GM18907 (cell line): ENCODE measurements at regions not wholly inside any gene's neighbourhood (a gene's known extent, or its start where the extent isn't known, plus 50 kb on each side); places are given as distances from the start of the nearest gene placed in this dataset.
"Not testable (repeated sequence)": the region's sequence is repeated elsewhere in the genome, so short reads cannot be mapped to it uniquely, and the experiment has no call there.

Source experiments
- ATAC-seq: cut with Tn5 transposase; IDR thresholded peaks from one replicate; pipeline ENCODE4 v1.9.1; 2021; ENCODE audit warnings: mild to moderate bottlenecking, moderate library complexity; ENCODE audit not compliant: unreplicated experiment

GRCh38 chr2:34519659-34520058 lies 920.6 kb upstream of the FAM98A start:
- no peak for ATAC-seq

GRCh38 chr2:34498561-34498960 lies 899.5 kb upstream of the FAM98A start:
- no peak for ATAC-seq

DNA sequence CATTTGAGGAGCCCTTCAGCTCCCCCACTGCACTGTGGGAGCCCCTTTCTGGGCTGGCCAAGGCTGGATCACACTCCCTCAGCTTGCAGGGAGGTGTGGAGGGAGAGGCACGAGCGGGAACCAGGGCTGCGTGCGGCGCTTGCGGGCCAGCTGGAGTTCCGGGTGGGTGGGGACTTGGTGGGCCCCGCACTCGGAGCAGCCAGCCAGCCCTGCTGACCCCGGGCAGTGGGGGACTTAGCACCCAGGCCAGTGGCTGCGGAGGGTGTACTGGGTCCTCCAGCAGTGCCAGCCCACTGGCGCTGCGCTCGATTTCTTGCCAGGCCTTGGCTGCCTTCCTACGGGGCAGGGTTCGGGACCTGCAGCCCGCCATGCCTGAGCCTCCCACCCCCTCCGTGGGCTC lies 895.1 kb upstream of the FAM98A start:
- not testable (repeated sequence) for ATAC-seq

DNA sequence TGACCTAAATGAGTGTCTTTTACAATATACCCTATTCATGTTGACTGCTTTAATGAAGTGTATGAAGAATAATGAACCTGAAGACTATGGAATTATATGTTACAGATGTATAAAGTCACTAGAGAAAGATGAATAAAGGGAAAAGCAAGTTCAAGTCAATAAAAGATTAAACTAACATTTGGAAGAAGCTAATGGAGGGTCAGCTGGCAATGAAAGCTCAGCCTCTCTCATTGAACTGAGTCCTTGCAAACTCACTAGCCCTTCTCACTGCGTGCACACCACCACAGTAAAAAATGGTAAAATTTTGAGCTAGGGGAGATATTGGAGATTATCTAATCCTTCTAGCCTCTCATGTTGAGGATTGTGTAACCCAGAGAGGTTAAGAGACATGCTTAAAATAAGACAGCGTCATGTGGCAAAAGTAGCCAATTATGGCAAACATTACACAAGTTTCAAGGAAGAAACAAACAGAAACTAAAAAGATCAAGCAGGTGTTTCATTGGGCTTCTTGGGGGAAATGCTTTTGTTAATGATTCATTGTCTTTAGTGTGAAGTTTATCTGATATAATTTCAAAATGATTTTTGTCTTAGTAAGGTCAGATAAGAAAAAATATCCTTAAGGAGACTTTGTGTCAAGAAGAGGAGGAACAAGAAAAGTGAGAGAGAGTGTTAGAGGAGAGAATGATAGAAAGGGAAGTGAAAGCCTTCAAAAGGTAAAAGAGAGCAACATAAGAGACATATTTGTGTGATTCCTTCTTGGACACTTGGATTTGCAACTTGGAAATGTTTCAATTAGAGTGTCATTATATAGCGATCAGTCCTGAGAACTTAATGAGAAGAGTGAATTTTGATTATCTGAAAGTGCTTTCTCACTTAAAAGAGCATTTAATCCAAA lies 893.7 kb upstream of the FAM98A start:
- no peak for ATAC-seq

DNA sequence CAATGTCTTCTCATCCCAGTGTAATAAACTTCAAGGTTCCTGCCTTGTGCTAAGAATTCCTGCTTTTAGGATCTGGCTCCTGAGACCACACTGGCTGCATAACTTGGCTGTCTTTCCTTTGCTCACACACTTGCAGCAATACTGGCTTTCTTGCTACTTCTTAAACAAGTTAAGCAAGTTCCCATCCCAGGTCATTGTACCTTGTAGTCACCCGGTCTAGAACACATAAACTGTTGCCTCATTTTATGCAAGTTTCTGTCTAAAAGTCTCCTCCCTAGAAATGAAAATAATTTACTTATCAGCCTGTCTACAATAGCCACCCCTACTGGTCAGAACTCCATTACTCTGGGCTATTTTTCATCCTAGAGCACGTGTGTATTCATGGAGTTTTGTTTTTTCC lies 887.9 kb upstream of the FAM98A start:
- ATAC-seq: no peak

GRCh38 chr2:34481542-34481941 lies 882.4 kb upstream of the FAM98A start:
- ATAC-seq: no peak

GRCh38 chr2:34480366-34480765 lies 881.3 kb upstream of the FAM98A start:
- no peak for ATAC-seq

DNA sequence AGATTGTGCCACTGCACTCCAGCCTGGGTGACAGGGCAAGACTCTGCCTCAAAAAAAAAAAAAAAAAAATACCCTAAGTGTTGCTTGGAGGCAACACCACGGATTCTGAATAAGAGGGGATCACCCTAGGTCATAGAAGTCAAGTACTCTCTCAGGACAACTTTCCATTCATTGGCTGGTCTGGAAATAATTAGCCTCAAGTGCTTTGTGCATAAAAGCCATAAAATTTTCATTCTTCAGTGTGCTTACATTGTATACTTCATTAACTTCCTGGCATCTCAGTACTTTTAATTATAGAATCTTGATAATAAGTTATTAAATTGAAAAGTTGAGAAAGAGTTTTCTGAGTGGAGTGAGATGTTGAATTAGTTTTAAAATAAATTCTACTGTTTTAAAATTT lies 876.1 kb upstream of the FAM98A start:
- ATAC-seq: no peak

- ATAC-seq: no peak
Observed at GRCh38 chr2:34474646-34475045, 875.5 kb upstream of the FAM98A start.

GRCh38 chr2:34447097-34447496 lies 848.0 kb upstream of the FAM98A start:
- no peak for ATAC-seq

DNA sequence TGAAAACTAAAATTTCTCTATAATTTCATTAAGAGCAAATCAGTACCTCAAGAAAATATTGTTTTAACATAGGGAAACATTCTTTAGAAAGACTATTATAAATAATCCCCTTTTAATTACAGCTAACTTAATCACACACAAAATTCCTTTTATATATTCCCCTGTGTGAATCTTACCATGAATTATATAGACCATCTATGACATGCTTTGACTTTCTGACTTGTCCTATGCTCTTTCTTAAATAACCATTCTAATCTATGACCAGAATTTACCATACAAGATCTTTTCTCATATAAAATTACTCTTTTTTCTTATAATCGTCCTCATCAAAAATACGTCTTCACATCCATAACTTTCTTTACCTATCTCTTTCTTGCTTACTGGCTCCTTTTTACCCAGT lies 824.2 kb upstream of the FAM98A start:
- no peak for ATAC-seq

DNA sequence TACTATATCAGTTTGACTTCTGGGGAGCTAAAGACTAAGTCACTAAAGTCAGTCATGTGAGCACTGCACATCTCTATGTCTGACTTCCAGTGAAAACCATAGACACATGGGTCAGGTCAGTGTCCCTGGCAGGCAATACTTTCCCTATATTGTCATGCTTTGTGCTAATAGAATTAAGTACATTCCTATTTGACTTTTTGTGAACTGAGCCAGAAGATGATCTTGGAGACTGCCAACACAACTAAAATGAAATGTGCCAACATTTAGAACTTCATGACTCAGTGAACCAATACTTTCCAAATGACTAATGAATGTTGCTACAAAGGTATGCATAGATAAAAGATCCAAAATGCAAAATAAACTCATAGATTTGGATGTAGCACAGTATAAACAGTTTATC lies 820.8 kb upstream of the FAM98A start:
- no peak for ATAC-seq

DNA sequence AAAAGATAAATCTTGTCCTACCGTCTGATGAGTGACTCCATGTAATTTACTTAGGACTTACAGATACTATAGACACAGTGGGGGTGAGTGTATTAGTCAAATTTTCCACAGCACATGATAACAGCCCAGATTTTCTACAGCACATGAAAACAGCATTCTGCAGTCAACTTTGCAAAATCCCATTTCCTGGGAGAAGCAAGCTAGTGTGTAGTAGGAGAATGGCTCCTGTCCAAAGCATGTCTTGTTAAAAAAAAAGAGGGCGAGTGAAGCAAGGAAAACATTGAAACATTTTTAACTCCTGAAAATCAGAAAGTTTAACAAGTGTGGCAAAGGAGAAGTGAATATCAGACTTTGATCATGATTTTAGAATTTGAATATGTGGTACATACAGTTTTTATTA lies 817.8 kb upstream of the FAM98A start:
- no peak for ATAC-seq

DNA sequence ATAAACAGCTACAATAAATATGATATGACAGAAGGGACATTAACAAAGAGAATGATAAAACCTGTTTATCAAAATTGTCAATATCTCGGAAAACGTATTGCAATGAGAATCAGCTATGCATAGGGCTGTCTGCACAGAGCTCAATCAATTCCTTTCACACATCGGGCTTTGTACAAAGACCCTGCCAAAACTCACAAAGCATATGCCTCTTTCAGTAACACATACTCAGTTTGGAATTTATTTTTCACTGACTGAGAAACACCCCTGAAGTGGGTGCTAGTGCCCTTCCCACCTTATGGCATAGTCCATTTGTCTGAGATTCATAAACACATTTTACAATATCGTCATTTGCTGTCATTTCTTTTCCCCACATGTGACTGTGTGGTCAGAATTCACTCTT lies 815.8 kb upstream of the FAM98A start:
- no peak for ATAC-seq

DNA sequence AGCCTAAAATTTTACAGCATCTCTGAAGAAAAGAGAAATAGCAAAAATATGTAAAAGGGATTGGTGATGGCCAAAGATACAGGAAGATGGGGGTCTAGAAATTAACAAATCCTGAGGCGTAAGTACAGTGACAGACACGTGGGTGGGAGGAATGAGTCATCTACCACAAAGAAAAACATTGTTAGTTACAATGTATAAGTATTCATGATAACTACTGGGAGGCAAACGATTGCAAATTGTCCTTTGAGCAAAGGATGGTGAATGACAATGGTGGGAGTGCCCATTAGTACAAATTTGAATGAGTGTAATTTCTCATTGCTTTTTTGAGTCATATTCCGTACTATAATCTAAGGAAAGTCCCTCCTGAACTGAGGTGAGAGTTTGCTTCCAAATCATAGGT lies 809.0 kb upstream of the FAM98A start:
- no peak for ATAC-seq

- ATAC-seq: no peak
Observed at GRCh38 chr2:34403512-34403911, 804.4 kb upstream of the FAM98A start.

- ATAC-seq: no peak
Observed at GRCh38 chr2:34402376-34402775, 803.3 kb upstream of the FAM98A start.

DNA sequence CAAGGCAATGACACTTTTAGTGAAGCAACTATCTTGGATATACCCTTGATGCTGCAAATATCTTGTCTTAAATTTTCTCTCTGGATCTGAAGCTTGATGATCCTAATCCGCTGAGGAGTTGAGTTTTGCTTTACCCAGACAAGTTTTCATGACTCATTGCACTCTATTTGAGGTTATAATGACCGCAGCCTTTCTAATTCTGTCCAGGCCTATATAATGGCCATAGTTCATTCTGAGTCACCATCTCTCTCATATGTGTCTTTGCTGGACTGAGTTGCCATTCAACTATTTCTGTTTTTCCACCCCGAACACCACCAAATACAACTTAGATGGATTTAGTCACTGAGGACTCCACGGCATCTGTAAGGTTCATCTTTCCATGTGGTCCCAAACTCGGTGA lies 802.1 kb upstream of the FAM98A start:
- no peak for ATAC-seq

DNA sequence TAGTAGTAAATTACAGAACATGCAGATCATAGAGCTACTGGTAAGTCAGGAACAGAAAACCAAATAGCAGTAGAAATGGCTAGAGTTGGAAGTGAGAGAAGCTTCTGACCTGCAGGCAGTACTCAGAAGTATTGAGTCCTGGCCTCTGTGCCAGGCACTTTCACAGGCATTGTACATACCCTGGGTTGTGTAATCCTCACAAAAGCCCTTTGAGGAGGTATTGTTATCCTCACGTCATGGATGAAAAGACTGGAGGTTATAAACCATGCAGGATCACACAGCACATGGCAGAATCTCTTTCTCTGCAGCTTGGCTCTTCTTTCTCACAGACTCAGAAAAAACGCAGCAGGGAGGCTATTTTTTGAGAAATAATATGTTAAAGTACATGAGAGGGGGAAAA lies 789.3 kb upstream of the FAM98A start:
- no peak for ATAC-seq

- ATAC-seq: no peak
Observed at GRCh38 chr2:34387536-34387935, 788.4 kb upstream of the FAM98A start.

DNA sequence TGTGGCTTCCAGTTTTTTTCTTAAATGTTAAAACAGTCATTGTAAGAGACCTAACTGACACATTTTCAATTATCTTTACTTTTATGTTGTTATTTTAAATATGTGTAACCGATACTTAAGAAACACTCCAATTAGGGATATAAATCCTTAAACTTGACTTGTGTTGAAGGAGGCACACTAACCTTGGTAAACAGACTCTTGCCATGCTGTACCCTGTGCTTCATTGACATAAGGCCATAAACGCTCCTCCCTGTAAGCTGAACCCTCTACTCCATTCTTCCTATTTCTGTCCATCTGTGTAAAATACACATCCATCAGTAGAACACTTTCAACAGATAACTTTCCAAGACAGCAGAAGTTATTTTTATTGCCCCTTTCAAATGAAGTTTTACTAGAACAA lies 780.5 kb upstream of the FAM98A start:
- ATAC-seq: no peak

- no peak for ATAC-seq
Observed at GRCh38 chr2:34373586-34374233, 774.6 kb upstream of the FAM98A start.
